ENCODE measurements at regions not wholly inside any gene's neighbourhood (a gene's known extent, or its start where the extent isn't known, plus 50 kb on each side); places are given as distances from the start of the nearest gene placed in this dataset.
"Not testable (repeated sequence)": the region's sequence is repeated elsewhere in the genome, so short reads cannot be mapped to it uniquely, and the experiment has no call there.

- DNase-seq: no peak
These were observed 257.3 kb upstream of the C16orf82 start for GRCh38 chr16:26809461-26809860.

- no peak for DNase-seq
These were observed 250.5 kb upstream of the C16orf82 start for GRCh38 chr16:26816266-26816665.

GRCh38 chr16:26816885-26817571, 249.7 kb upstream of the C16orf82 start:
- no peak for DNase-seq

- DNase-seq: no peak
These were observed 248.3 kb upstream of the C16orf82 start for GRCh38 chr16:26818393-26818792.

GRCh38 chr16:26824469-26824868, 242.3 kb upstream of the C16orf82 start:
- DNase-seq: no peak

- DNase-seq: no peak
These were observed 240.2 kb upstream of the C16orf82 start for GRCh38 chr16:26826500-26826899.

- no peak for DNase-seq
These were observed 239.3 kb upstream of the C16orf82 start for GRCh38 chr16:26827386-26827785.

- no peak for DNase-seq
These were observed 236.1 kb upstream of the C16orf82 start for GRCh38 chr16:26830428-26831127.

GRCh38 chr16:26836114-26836513, 230.6 kb upstream of the C16orf82 start:
- DNase-seq: not testable (repeated sequence)

GRCh38 chr16:26838931-26839330, 227.8 kb upstream of the C16orf82 start:
- DNase-seq: no peak

- DNase-seq: no peak
These were observed 226.0 kb upstream of the C16orf82 start for GRCh38 chr16:26840691-26841090.

GRCh38 chr16:26856271-26856670, 210.5 kb upstream of the C16orf82 start:
- DNase-seq: no peak

GRCh38 chr16:26856791-26857190, 209.9 kb upstream of the C16orf82 start:
- no peak for DNase-seq

GRCh38 chr16:26857371-26857770, 209.4 kb upstream of the C16orf82 start:
- no peak for DNase-seq

- no peak for DNase-seq
These were observed 206.2 kb upstream of the C16orf82 start for GRCh38 chr16:26860506-26860905.

- DNase-seq: no peak
These were observed 202.8 kb upstream of the C16orf82 start for GRCh38 chr16:26863931-26864330.

GRCh38 chr16:26874318-26874717, 192.4 kb upstream of the C16orf82 start:
- DNase-seq: not testable (repeated sequence)

- DNase-seq: no peak
These were observed 189.3 kb upstream of the C16orf82 start for GRCh38 chr16:26877421-26877820.

GRCh38 chr16:26885674-26886073, 181.1 kb upstream of the C16orf82 start:
- DNase-seq: no peak

GRCh38 chr16:26889740-26890139, 177.0 kb upstream of the C16orf82 start:
- DNase-seq: no peak

GRCh38 chr16:26898200-26898599, 168.5 kb upstream of the C16orf82 start:
- no peak for DNase-seq

GRCh38 chr16:26901196-26901861, 165.4 kb upstream of the C16orf82 start:
- DNase-seq: no peak

GRCh38 chr16:26901983-26902382, 164.7 kb upstream of the C16orf82 start:
- DNase-seq: no peak

- DNase-seq: no peak
These were observed 161.4 kb upstream of the C16orf82 start for GRCh38 chr16:26905336-26905735.

All from suppressor macrophage (primary cell).